Liver (tissue), 3 donors: ENCODE measurements at regions not wholly inside any gene's neighbourhood (a gene's known extent, or its start where the extent isn't known, plus 50 kb on each side); places are given as distances from the start of the nearest gene placed in this dataset.

Source experiments
- CTCF ChIP-seq: fragments of 150-350 bp; IDR thresholded peaks from 2 replicates; pipeline ENCODE4 v1.5.1; 2017; ENCODE audit warnings: improper control_type of control experiment, low read depth, low read length; ENCODE audit not compliant: missing input control
- RAD21 ChIP-seq, 2 donors: IDR thresholded peaks; 2 replicates each; pipeline ENCODE4 v1.6.1; 2016; ENCODE audit warnings: antibody characterized with exemption in 2 of 2, mild to moderate bottlenecking in 2 of 2
- TAF1 ChIP-seq: conservative IDR thresholded peaks from 2 replicates; pipeline ENCODE4 v1.6.1; 2016; ENCODE audit warnings: antibody characterized with exemption, mild to moderate bottlenecking
- TF ChIP-seq, protein P1 (sequence below): IDR thresholded peaks from 2 replicates; pipeline ENCODE4 v1.6.1; 2016; ENCODE audit warnings: antibody characterized with exemption
- donor health status: healthy.
- donor health status: healthy.

GRCh38 chr4:37188100-37188499 lies 56.4 kb upstream of the NWD2 start:
- TF ChIP-seq TAF1, result no peak
- TF ChIP-seq, protein P1, sequence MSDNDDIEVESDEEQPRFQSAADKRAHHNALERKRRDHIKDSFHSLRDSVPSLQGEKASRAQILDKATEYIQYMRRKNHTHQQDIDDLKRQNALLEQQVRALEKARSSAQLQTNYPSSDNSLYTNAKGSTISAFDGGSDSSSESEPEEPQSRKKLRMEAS, result no peak
- TF ChIP-seq CTCF, result no peak
- no peak for TF ChIP-seq RAD21 (IDR thresholded peaks at IDR 0.05)
